H1 (cell line): ENCODE measurements at regions not wholly inside any gene's neighbourhood (a gene's known extent, or its start where the extent isn't known, plus 50 kb on each side); places are given as distances from the start of the nearest gene placed in this dataset.

Source experiments
- ATF3 ChIP-seq: IDR thresholded peaks from 2 replicates; pipeline ENCODE4 v1.6.1; 2011; ENCODE audit warnings: low read depth, mild to moderate bottlenecking, low read length; ENCODE audit not compliant: insufficient read depth
- CTCF ChIP-seq, 3 experiments: IDR thresholded peaks; 1 replicate in 2 of 3; 2 replicates in 1 of 3; pipeline versions ENCODE4 v1.5.1 to v1.6.1; 2011; ENCODE audit warnings: low read length in 3 of 3, mild to moderate bottlenecking in 3 of 3, inconsistent platforms in 2 of 3, low read depth in 1 of 3, moderate library complexity in 1 of 3; ENCODE audit not compliant: insufficient read depth in 1 of 3; ENCODE audit errors: control extremely low read depth in 1 of 3
- EP300 ChIP-seq, 2 experiments: IDR thresholded peaks; 1 replicate in 1 of 2; 2 replicates in 1 of 2; pipeline ENCODE4 v1.6.1; 2011 to 2012; ENCODE audit warnings: low read depth in 2 of 2, low read length in 2 of 2, mild to moderate bottlenecking in 2 of 2, borderline replicate concordance in 1 of 2, inconsistent platforms in 1 of 2, moderate library complexity in 1 of 2
- EZH2 ChIP-seq: fragments of 200-600 bp; sonication (generic); IDR thresholded peaks from 2 replicates; pipeline ENCODE4 v1.7.1; 2012; ENCODE audit warnings: low read depth, mild to moderate bottlenecking, moderate library complexity, low read length, inconsistent platforms; ENCODE audit not compliant: severe bottlenecking
- HDAC6 ChIP-seq: IDR thresholded peaks from one replicate; pipeline ENCODE4 v1.7.1; 2012; ENCODE audit warnings: low read depth, mild to moderate bottlenecking, inconsistent platforms, low read length, moderate library complexity
- MAFK ChIP-seq: IDR thresholded peaks from 2 replicates; pipeline ENCODE4 v1.6.1; 2012; ENCODE audit warnings: low read depth, mild to moderate bottlenecking, improper control_type of control experiment, low read length
- MAX ChIP-seq: IDR thresholded peaks from 2 replicates; pipeline ENCODE4 v1.6.1; 2012; ENCODE audit warnings: inconsistent platforms
- POLR2AphosphoS5 ChIP-seq: IDR thresholded peaks from 2 replicates; pipeline ENCODE4 v1.6.1; 2011; ENCODE audit warnings: low read depth, low read length
- SAP30 ChIP-seq: fragments of 300-600 bp; sonication (generic); IDR thresholded peaks from 2 replicates; pipeline ENCODE4 v1.7.1; 2012; ENCODE audit warnings: low read length, moderate library complexity, mild to moderate bottlenecking, inconsistent platforms; ENCODE audit not compliant: insufficient read depth, insufficient replicate concordance
- TAF1 ChIP-seq: IDR thresholded peaks from 2 replicates; pipeline ENCODE4 v1.6.1; 2011; ENCODE audit warnings: mild to moderate bottlenecking, low read depth, low read length
- ZNF274 ChIP-seq: IDR thresholded peaks from 2 replicates; pipeline ENCODE4 v1.7.0; 2012; ENCODE audit warnings: low read length, borderline replicate concordance; ENCODE audit errors: extremely low read depth

DNA sequence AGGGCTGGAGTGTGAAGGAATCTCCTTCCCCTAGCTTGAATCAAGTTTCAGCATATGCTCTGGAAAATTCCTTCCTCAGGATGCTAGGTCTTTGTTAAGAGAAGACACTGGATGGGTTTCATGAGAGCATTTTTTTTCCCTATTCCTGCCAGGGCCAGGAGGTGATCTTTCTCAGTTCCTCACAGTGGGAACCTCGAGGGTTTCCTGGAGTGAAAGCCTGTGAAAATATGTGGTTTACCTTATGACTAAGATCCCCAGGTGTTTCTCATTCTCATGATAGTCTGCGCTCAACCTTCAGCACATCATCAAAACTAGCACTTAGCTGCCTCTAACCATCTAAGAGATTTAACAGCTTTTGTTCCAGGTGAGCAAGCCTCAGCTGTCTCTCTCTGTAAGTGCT, 985.3 kb upstream of the FAT3 start:
- TF ChIP-seq CTCF (IDR thresholded peaks at IDR 0.05; ENCODE audit: control extremely low read depth in 1 of 3, insufficient read depth in 1 of 3, low read depth in 1 of 3, low read length in 3 of 3) = no peak
- no peak for TF ChIP-seq ATF3
- TF ChIP-seq POLR2AphosphoS5 = no peak
- TF ChIP-seq EZH2 = no peak
- no peak for TF ChIP-seq EP300 (IDR thresholded peaks at IDR 0.05; ENCODE audit: borderline replicate concordance in 1 of 2, low read depth in 2 of 2, low read length in 2 of 2)
- no peak for TF ChIP-seq MAFK
- no peak for TF ChIP-seq SAP30
- no peak for TF ChIP-seq MAX
- no peak for TF ChIP-seq TAF1
- TF ChIP-seq HDAC6 = no peak
- TF ChIP-seq ZNF274 = no peak
